ENCODE measurements at regions not wholly inside any gene's neighbourhood (a gene's known extent, or its start where the extent isn't known, plus 50 kb on each side); places are given as distances from the start of the nearest gene placed in this dataset.

GRCh38 chr13:84445776-84446175 lies 563.5 kb upstream of the SLITRK1 start:
- TF ChIP-seq EZH2phosphoT487 (IDR thresholded peaks at IDR 0.05; ENCODE audit: low read depth, severe bottlenecking, unreplicated experiment) (no peak), CTCF (IDR thresholded peaks at IDR 0.05; ENCODE audit: poor library complexity) (no peak)
